ENCODE measurements at regions not wholly inside any gene's neighbourhood (a gene's known extent, or its start where the extent isn't known, plus 50 kb on each side); places are given as distances from the start of the nearest gene placed in this dataset.
A peak's percentile ranks its signal among the peaks of the same experiment; 100 is the strongest.
"Not testable (repeated sequence)": the region's sequence is repeated elsewhere in the genome, so short reads cannot be mapped to it uniquely, and the experiment has no call there.

GRCh38 chr15:85196697-85197096 is 183.7 kb upstream of the AKAP13 start:
- DNase-seq (ENCODE audit: low spot score), result not testable (repeated sequence)

- DNase-seq (ENCODE audit: low spot score), result not testable (repeated sequence)
These were observed 182.8 kb upstream of the AKAP13 start for GRCh38 chr15:85197582-85197981.

GRCh38 chr15:85198432-85198831 is 182.0 kb upstream of the AKAP13 start:
- not testable (repeated sequence) for DNase-seq (ENCODE audit: low spot score)

- not testable (repeated sequence) for DNase-seq (ENCODE audit: low spot score)
These were observed 180.2 kb upstream of the AKAP13 start for GRCh38 chr15:85200215-85200614.

GRCh38 chr15:85201118-85201793 is 179.1 kb upstream of the AKAP13 start:
- DNase-seq (ENCODE audit: low spot score), result not testable (repeated sequence)

GRCh38 chr15:85204481-85204880 is 175.9 kb upstream of the AKAP13 start:
- DNase-seq (ENCODE audit: low spot score), result not testable (repeated sequence)

GRCh38 chr15:85233791-85234325 is 146.5 kb upstream of the AKAP13 start:
- not testable (repeated sequence) for DNase-seq (ENCODE audit: low spot score)

GRCh38 chr15:85234450-85235196 is 145.8 kb upstream of the AKAP13 start:
- peak; percentile 33 for DNase-seq (ENCODE audit: low spot score)

- not testable (repeated sequence) for DNase-seq (ENCODE audit: low spot score)
These were observed 136.3 kb upstream of the AKAP13 start for GRCh38 chr15:85244056-85244455.

GRCh38 chr15:85250938-85251542 is 129.4 kb upstream of the AKAP13 start:
- not testable (repeated sequence) for DNase-seq (ENCODE audit: low spot score)

- not testable (repeated sequence) for DNase-seq (ENCODE audit: low spot score)
These were observed 127.0 kb upstream of the AKAP13 start for GRCh38 chr15:85253196-85253915.

GRCh38 chr15:85254961-85255360 is 125.4 kb upstream of the AKAP13 start:
- DNase-seq (ENCODE audit: low spot score), result not testable (repeated sequence)

GRCh38 chr15:85255502-85255901 is 124.9 kb upstream of the AKAP13 start:
- DNase-seq (ENCODE audit: low spot score), result not testable (repeated sequence)

- DNase-seq (ENCODE audit: low spot score), result not testable (repeated sequence)
These were observed 124.1 kb upstream of the AKAP13 start for GRCh38 chr15:85256009-85256997.

GRCh38 chr15:85258062-85258445 is 122.3 kb upstream of the AKAP13 start:
- DNase-seq (ENCODE audit: low spot score), result not testable (repeated sequence)

- not testable (repeated sequence) for DNase-seq (ENCODE audit: low spot score)
These were observed 121.7 kb upstream of the AKAP13 start for GRCh38 chr15:85258559-85259209.

GRCh38 chr15:85260526-85260925 is 119.9 kb upstream of the AKAP13 start:
- DNase-seq (ENCODE audit: low spot score), result not testable (repeated sequence)

GRCh38 chr15:85262461-85263055 is 117.8 kb upstream of the AKAP13 start:
- DNase-seq (ENCODE audit: low spot score), result not testable (repeated sequence)

GRCh38 chr15:85263842-85264440 is 116.5 kb upstream of the AKAP13 start:
- DNase-seq (ENCODE audit: low spot score), result not testable (repeated sequence)

Measured in CD4-positive, alpha-beta T cell treated with Interleukin-2 at 100 ng/mL for 4 hours (primary cell).